Stimulated activated effector memory CD8-positive, alpha-beta T cell treated with anti-CD3 and anti-CD28 coated beads, Interleukin-12 subunit alpha, Interleukin-12 subunit beta, amount 100 ng/mL, for 72 hours (primary cell): ENCODE measurements at regions not wholly inside any gene's neighbourhood (a gene's known extent, or its start where the extent isn't known, plus 50 kb on each side); places are given as distances from the start of the nearest gene placed in this dataset.

Experiments
- ATAC-seq: fragments of 150-1000 bp; cut with Tn5 transposase; 2 replicates; pipeline ENCODE4 v1.10.0; 2021
- DNase-seq, 2 donors: peaks; one replicate each; pipeline ENCODE4 v3.0.0; 2021 to 2022; ENCODE audit warnings: low spot score in 2 of 2
- H3K27ac Mint-ChIP-seq: one replicate; pipeline ENCODE4 v1.8.0; 2022; ENCODE audit warnings: mild to moderate bottlenecking, mixed read lengths
- H3K36me3 Mint-ChIP-seq: one replicate; pipeline ENCODE4 v1.8.0; 2022; ENCODE audit warnings: mild to moderate bottlenecking, mixed read lengths
- H3K4me1 Mint-ChIP-seq: one replicate; pipeline ENCODE4 v1.8.0; 2022; ENCODE audit warnings: mixed read lengths
- H3K4me3 Mint-ChIP-seq: one replicate; pipeline ENCODE4 v1.8.0; 2022; ENCODE audit warnings: mild to moderate bottlenecking, mixed read lengths
- H3K9me3 Mint-ChIP-seq: one replicate; pipeline ENCODE4 v1.8.0; 2022; ENCODE audit warnings: mixed read lengths

GRCh38 chr2:146506851-146507250 lies 1338.0 kb upstream of the ACVR2A start:
- H3K9me3 Mint-ChIP-seq, result peaks cover 4% of the 10 kb centered on the region
- DNase-seq (no peak), ATAC-seq (no peak)
- no peaks in the 10 kb centered on the region for H3K36me3 Mint-ChIP-seq
- H3K27ac Mint-ChIP-seq, result no peak overlapping the region
- H3K4me1 Mint-ChIP-seq, result no peaks in the 10 kb centered on the region
- H3K4me3 Mint-ChIP-seq, result no peak overlapping the region

GRCh38 chr2:146503366-146503765 lies 1341.5 kb upstream of the ACVR2A start:
- Mint-ChIP-seq H3K4me1 (no peaks in the 10 kb centered on the region), H3K36me3 (no peaks in the 10 kb centered on the region), H3K9me3 (peaks cover 4% of the 10 kb centered on the region), H3K4me3 (no peak overlapping the region), H3K27ac (no peak overlapping the region)
- DNase-seq (no peak), ATAC-seq (no peak)

- ATAC-seq (no peak), DNase-seq (no peak)
- Mint-ChIP-seq H3K4me3 (no peak overlapping the region), H3K27ac (no peak overlapping the region), H3K9me3 (peaks cover 2% of the 10 kb centered on the region), H3K4me1 (no peaks in the 10 kb centered on the region), H3K36me3 (no peaks in the 10 kb centered on the region)
These were observed 1348.6 kb upstream of the ACVR2A start for GRCh38 chr2:146496248-146496647.

- peaks cover 8% of the 10 kb centered on the region for H3K9me3 Mint-ChIP-seq
- H3K36me3 Mint-ChIP-seq, result no peaks in the 10 kb centered on the region
- no peak for ATAC-seq
These were observed 1355.4 kb upstream of the ACVR2A start for GRCh38 chr2:146489386-146489785.

GRCh38 chr2:146481629-146482028 lies 1363.2 kb upstream of the ACVR2A start:
- DNase-seq, result no peak

More at GRCh38 chr2:146489386-146489785, 1355.4 kb upstream of the ACVR2A start:
- no peaks in the 10 kb centered on the region for H3K4me1 Mint-ChIP-seq
- H3K4me3 Mint-ChIP-seq, result no peak overlapping the region
- H3K27ac Mint-ChIP-seq, result no peak overlapping the region
- no peak for DNase-seq

GRCh38 chr2:146477383-146477782 lies 1367.4 kb upstream of the ACVR2A start:
- Mint-ChIP-seq H3K4me3 (no peak overlapping the region), H3K9me3 (no peaks in the 10 kb centered on the region), H3K36me3 (no peaks in the 10 kb centered on the region), H3K4me1 (no peaks in the 10 kb centered on the region), H3K27ac (no peak overlapping the region)
- DNase-seq (no peak), ATAC-seq (no peak)

More at GRCh38 chr2:146481629-146482028, 1363.2 kb upstream of the ACVR2A start:
- Mint-ChIP-seq H3K4me1 (no peaks in the 10 kb centered on the region), H3K9me3 (no peaks in the 10 kb centered on the region), H3K4me3 (no peak overlapping the region), H3K36me3 (no peaks in the 10 kb centered on the region), H3K27ac (no peak overlapping the region)
- ATAC-seq, result no peak

GRCh38 chr2:146468578-146468977 lies 1376.3 kb upstream of the ACVR2A start:
- no peak for ATAC-seq

GRCh38 chr2:146467425-146467824 lies 1377.4 kb upstream of the ACVR2A start:
- peaks cover 12% of the 10 kb centered on the region for H3K9me3 Mint-ChIP-seq
- no peak for DNase-seq
- H3K4me3 Mint-ChIP-seq, result no peak overlapping the region
- H3K36me3 Mint-ChIP-seq, result no peaks in the 10 kb centered on the region
- ATAC-seq, result no peak
- no peaks in the 10 kb centered on the region for H3K4me1 Mint-ChIP-seq
- no peak overlapping the region for H3K27ac Mint-ChIP-seq

More at GRCh38 chr2:146468578-146468977, 1376.3 kb upstream of the ACVR2A start:
- H3K4me3 Mint-ChIP-seq, result no peak overlapping the region
- no peak overlapping the region for H3K27ac Mint-ChIP-seq
- no peak for DNase-seq
- no peaks in the 10 kb centered on the region for H3K4me1 Mint-ChIP-seq
- peaks cover 8% of the 10 kb centered on the region for H3K9me3 Mint-ChIP-seq
- H3K36me3 Mint-ChIP-seq, result no peaks in the 10 kb centered on the region

- Mint-ChIP-seq H3K4me3 (no peak overlapping the region), H3K4me1 (no peaks in the 10 kb centered on the region), H3K27ac (no peak overlapping the region), H3K9me3 (peaks cover 20% of the 10 kb centered on the region), H3K36me3 (no peaks in the 10 kb centered on the region)
- ATAC-seq (no peak), DNase-seq (no peak)
These were observed 1379.4 kb upstream of the ACVR2A start for GRCh38 chr2:146465460-146465859.

- DNase-seq, result no peak
- H3K4me3 Mint-ChIP-seq, result no peak overlapping the region
- peaks cover 26% of the 10 kb centered on the region for H3K9me3 Mint-ChIP-seq
- no peaks in the 10 kb centered on the region for H3K36me3 Mint-ChIP-seq
- no peak for ATAC-seq
- H3K27ac Mint-ChIP-seq, result no peak overlapping the region
- no peaks in the 10 kb centered on the region for H3K4me1 Mint-ChIP-seq
These were observed 1383.8 kb upstream of the ACVR2A start for GRCh38 chr2:146461068-146461467.

GRCh38 chr2:146458585-146458984 lies 1386.2 kb upstream of the ACVR2A start:
- peaks cover 21% of the 10 kb centered on the region for H3K9me3 Mint-ChIP-seq
- no peaks in the 10 kb centered on the region for H3K4me1 Mint-ChIP-seq
- DNase-seq, result no peak
- H3K27ac Mint-ChIP-seq, result no peak overlapping the region
- ATAC-seq, result no peak
- no peak overlapping the region for H3K4me3 Mint-ChIP-seq
- no peaks in the 10 kb centered on the region for H3K36me3 Mint-ChIP-seq

- DNase-seq, result no peak
- no peak overlapping the region for H3K4me3 Mint-ChIP-seq
These were observed 1387.6 kb upstream of the ACVR2A start for GRCh38 chr2:146457221-146457620.

GRCh38 chr2:146455325-146455724 lies 1389.5 kb upstream of the ACVR2A start:
- ATAC-seq, result no peak

More at GRCh38 chr2:146457221-146457620, 1387.6 kb upstream of the ACVR2A start:
- Mint-ChIP-seq H3K36me3 (no peaks in the 10 kb centered on the region), H3K27ac (no peak overlapping the region), H3K4me1 (no peaks in the 10 kb centered on the region), H3K9me3 (peaks cover 15% of the 10 kb centered on the region)
- ATAC-seq, result no peak

GRCh38 chr2:146451972-146452371 lies 1392.9 kb upstream of the ACVR2A start:
- Mint-ChIP-seq H3K36me3 (no peaks in the 10 kb centered on the region), H3K4me3 (no peak overlapping the region), H3K9me3 (peaks cover 8% of the 10 kb centered on the region), H3K4me1 (no peaks in the 10 kb centered on the region), H3K27ac (no peak overlapping the region)
- ATAC-seq (peak; percentile 34), DNase-seq (no peak)

More at GRCh38 chr2:146455325-146455724, 1389.5 kb upstream of the ACVR2A start:
- H3K36me3 Mint-ChIP-seq, result no peaks in the 10 kb centered on the region
- H3K27ac Mint-ChIP-seq, result no peak overlapping the region
- H3K4me1 Mint-ChIP-seq, result no peaks in the 10 kb centered on the region
- H3K9me3 Mint-ChIP-seq, result peaks cover 9% of the 10 kb centered on the region
- no peak overlapping the region for H3K4me3 Mint-ChIP-seq
- DNase-seq, result no peak

- Mint-ChIP-seq H3K27ac (no peak overlapping the region), H3K4me1 (no peaks in the 10 kb centered on the region), H3K9me3 (peaks cover 11% of the 10 kb centered on the region), H3K36me3 (no peaks in the 10 kb centered on the region), H3K4me3 (no peak overlapping the region)
- ATAC-seq, result no peak
- no peak for DNase-seq
These were observed 1394.7 kb upstream of the ACVR2A start for GRCh38 chr2:146450131-146450530.

- Mint-ChIP-seq H3K27ac (no peak overlapping the region), H3K4me1 (no peaks in the 10 kb centered on the region), H3K4me3 (no peak overlapping the region), H3K36me3 (no peaks in the 10 kb centered on the region), H3K9me3 (peaks cover 14% of the 10 kb centered on the region)
- no peak for DNase-seq
- ATAC-seq, result no peak
These were observed 1399.8 kb upstream of the ACVR2A start for GRCh38 chr2:146444987-146445386.

- ATAC-seq (no peak), DNase-seq (no peak)
- no peak overlapping the region for H3K4me3 Mint-ChIP-seq
- H3K36me3 Mint-ChIP-seq, result no peaks in the 10 kb centered on the region
- H3K27ac Mint-ChIP-seq, result no peak overlapping the region
- peaks cover 11% of the 10 kb centered on the region for H3K9me3 Mint-ChIP-seq
- no peaks in the 10 kb centered on the region for H3K4me1 Mint-ChIP-seq
These were observed 1400.7 kb upstream of the ACVR2A start for GRCh38 chr2:146444085-146444484.
